Omental fat pad (tissue), 3 donors: ENCODE measurements at regions not wholly inside any gene's neighbourhood (a gene's known extent, or its start where the extent isn't known, plus 50 kb on each side); places are given as distances from the start of the nearest gene placed in this dataset.

ENCODE experiments used
- ATAC-seq: fragments of 150-250 bp; one replicate; pipeline ENCODE4 v1.9.1; 2016; ENCODE audit warnings: mild to moderate bottlenecking, moderate library complexity; ENCODE audit not compliant: low FRiP score
- DNase-seq: peaks from one replicate; pipeline ENCODE4 v3.0.0-alpha.2; 2019; ENCODE audit warnings: low spot score
- CTCF ChIP-seq, 3 donors: fragments of 450-650 bp; IDR thresholded peaks; one replicate each; pipeline ENCODE4 v1.5.1; 2016 to 2017; ENCODE audit warnings: antibody characterized with exemption in 3 of 3, mild to moderate bottlenecking in 3 of 3, moderate library complexity in 2 of 3

- DNase-seq (no peak), ATAC-seq (no peak)
- no peak for TF ChIP-seq CTCF (IDR thresholded peaks at IDR 0.05)
These were observed 87.7 kb upstream of the KRR1 start for GRCh38 chr12:75599061-75599460.

GRCh38 chr12:75596406-75596805, 85.0 kb upstream of the KRR1 start:
- TF ChIP-seq CTCF (IDR thresholded peaks at IDR 0.05): no peak
- no peak for DNase-seq
- no peak for ATAC-seq

- DNase-seq (no peak), ATAC-seq (no peak)
- TF ChIP-seq CTCF (IDR thresholded peaks at IDR 0.05): no peak
These were observed 81.4 kb upstream of the KRR1 start for GRCh38 chr12:75592638-75593335.

- no peak for ATAC-seq
- no peak for DNase-seq
- no peak for TF ChIP-seq CTCF (IDR thresholded peaks at IDR 0.05)
These were observed 80.7 kb upstream of the KRR1 start for GRCh38 chr12:75592086-75592485.

GRCh38 chr12:75591628-75592027, 80.2 kb upstream of the KRR1 start:
- DNase-seq: no peak
- no peak for ATAC-seq
- no peak for TF ChIP-seq CTCF (IDR thresholded peaks at IDR 0.05)

- DNase-seq: no peak
- ATAC-seq: no peak
- no peak for TF ChIP-seq CTCF (IDR thresholded peaks at IDR 0.05)
These were observed 78.4 kb upstream of the KRR1 start for GRCh38 chr12:75589801-75590200.

GRCh38 chr12:75587340-75588106, 76.1 kb upstream of the KRR1 start:
- ATAC-seq (no peak), DNase-seq (no peak)
- no peak for TF ChIP-seq CTCF (IDR thresholded peaks at IDR 0.05)
